Left ventricle myocardium inferior (tissue), 1 donor: ENCODE measurements at regions not wholly inside any gene's neighbourhood (a gene's known extent, or its start where the extent isn't known, plus 50 kb on each side); places are given as distances from the start of the nearest gene placed in this dataset.
A peak's percentile ranks its signal among the peaks of the same experiment; 100 is the strongest.

Source experiments
- DNase-seq: peaks from one replicate; pipeline ENCODE4 v3.0.0-alpha.2; 2020
- H3K27ac ChIP-seq: fragments of 200-600 bp; replicated peaks from 2 replicates; pipeline ENCODE4 v1.8.0; 2021
- H3K27me3 ChIP-seq: fragments of 200-600 bp; 2 replicates; pipeline ENCODE4 v1.8.0; 2021; ENCODE audit warnings: low read depth
- H3K36me3 ChIP-seq: fragments of 200-600 bp; 2 replicates; pipeline ENCODE4 v1.8.0; 2021
- H3K4me1 ChIP-seq: fragments of 200-600 bp; 2 replicates; pipeline ENCODE4 v1.8.0; 2021
- H3K4me3 ChIP-seq: fragments of 200-600 bp; 2 replicates; pipeline ENCODE4 v1.8.0; 2021; ENCODE audit warnings: mild to moderate bottlenecking, moderate library complexity
- H3K9me3 ChIP-seq: fragments of 200-600 bp; replicated peaks from 2 replicates; pipeline ENCODE4 v1.8.0; 2021
- intact Hi-C: fragments of 100-400 bp; cut with micrococcal nuclease; formaldehyde crosslinking; loops from one replicate; pipeline ENCODE4 v1.11.0; 2022
- TF ChIP-seq, protein P1 (sequence below): fragments of 200-600 bp; IDR thresholded peaks from 2 replicates; pipeline ENCODE4 v1.8.0; 2021; ENCODE audit warnings: antibody characterized with exemption, mild to moderate bottlenecking, borderline replicate concordance
- donor health status: DM: no; HTN: yes; CAD: no; lungs with severe emphysema.

DNA sequence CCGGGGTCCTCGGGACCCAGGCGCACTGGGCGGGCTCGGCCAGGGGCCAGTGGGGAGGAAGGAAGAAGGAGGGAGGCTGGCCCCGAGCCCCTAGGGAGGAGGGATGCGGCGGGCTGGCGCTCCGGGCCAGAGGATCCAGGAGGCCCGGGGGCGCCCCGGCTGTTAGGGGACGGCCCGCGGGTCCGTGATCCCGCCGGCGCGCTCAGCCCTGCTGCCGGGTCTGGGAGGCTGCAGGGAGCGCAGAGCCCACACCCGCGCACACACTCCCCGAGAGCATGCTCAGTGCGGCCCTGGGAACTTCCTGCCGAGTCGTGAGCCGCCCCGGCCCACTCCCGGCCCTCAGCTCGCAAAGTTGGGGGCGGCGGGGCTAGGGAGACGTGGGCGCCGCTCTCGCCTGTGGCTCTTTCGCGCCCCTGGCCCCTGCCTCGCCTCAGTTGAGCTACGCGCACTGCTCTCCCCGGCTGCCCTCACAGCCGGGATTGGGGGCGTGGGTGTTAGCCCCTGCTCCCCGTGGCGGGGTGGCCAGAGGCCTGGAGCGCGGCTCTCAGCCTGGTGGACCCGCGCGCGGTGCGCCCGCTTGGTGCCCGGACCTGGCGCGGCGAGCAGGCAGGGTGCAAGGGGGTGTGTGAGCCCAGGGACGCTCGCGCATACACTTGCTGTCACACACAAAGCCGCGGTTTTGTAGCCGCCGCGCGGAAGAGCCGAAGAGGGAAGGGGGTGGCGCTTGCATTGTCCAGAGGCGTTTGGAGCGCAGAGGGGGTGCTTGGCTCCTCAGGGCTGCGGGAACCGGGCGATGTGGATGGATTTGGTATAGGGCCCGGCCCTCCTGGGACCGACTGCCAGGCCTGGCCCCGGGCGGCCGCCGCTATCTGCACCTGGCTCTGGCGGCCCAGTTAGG lies 132.9 kb upstream of the MGAT5 start:
- peak; percentile 70 for DNase-seq
- no peaks in the 10 kb centered on the region for H3K36me3 ChIP-seq
- peak overlapping the region; percentile 96 for H3K27ac ChIP-seq
- no peaks in the 10 kb centered on the region for H3K9me3 ChIP-seq
- peak overlapping the region; percentile 99 for H3K4me3 ChIP-seq
- H3K4me1 ChIP-seq: peaks cover 80% of the 10 kb centered on the region
- intact Hi-C loops: no loop called here
- TF ChIP-seq, protein P1, sequence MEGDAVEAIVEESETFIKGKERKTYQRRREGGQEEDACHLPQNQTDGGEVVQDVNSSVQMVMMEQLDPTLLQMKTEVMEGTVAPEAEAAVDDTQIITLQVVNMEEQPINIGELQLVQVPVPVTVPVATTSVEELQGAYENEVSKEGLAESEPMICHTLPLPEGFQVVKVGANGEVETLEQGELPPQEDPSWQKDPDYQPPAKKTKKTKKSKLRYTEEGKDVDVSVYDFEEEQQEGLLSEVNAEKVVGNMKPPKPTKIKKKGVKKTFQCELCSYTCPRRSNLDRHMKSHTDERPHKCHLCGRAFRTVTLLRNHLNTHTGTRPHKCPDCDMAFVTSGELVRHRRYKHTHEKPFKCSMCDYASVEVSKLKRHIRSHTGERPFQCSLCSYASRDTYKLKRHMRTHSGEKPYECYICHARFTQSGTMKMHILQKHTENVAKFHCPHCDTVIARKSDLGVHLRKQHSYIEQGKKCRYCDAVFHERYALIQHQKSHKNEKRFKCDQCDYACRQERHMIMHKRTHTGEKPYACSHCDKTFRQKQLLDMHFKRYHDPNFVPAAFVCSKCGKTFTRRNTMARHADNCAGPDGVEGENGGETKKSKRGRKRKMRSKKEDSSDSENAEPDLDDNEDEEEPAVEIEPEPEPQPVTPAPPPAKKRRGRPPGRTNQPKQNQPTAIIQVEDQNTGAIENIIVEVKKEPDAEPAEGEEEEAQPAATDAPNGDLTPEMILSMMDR: no peak
- no peaks in the 10 kb centered on the region for H3K27me3 ChIP-seq

GRCh38 chr2:134122610-134123009 lies 131.3 kb upstream of the MGAT5 start:
- no peak for DNase-seq
- TF ChIP-seq, protein P1: peak; percentile 16
- Histone ChIP-seq H3K9me3 (no peaks in the 10 kb centered on the region), H3K4me3 (peak overlapping the region; percentile 99), H3K27ac (peak overlapping the region; percentile 96), H3K4me1 (peaks cover 96% of the 10 kb centered on the region), H3K27me3 (no peaks in the 10 kb centered on the region), H3K36me3 (no peaks in the 10 kb centered on the region)
- intact Hi-C loops: no loop called here

- Histone ChIP-seq H3K27ac (peak overlapping the region; percentile 34), H3K36me3 (no peaks in the 10 kb centered on the region), H3K27me3 (no peaks in the 10 kb centered on the region), H3K4me3 (peak overlapping the region; percentile 99), H3K9me3 (no peaks in the 10 kb centered on the region), H3K4me1 (peaks cover 96% of the 10 kb centered on the region)
- DNase-seq: no peak
- TF ChIP-seq, protein P1: no peak
- intact Hi-C loops: no loop called here
Observed at GRCh38 chr2:134123332-134123731, 130.5 kb upstream of the MGAT5 start.

DNA sequence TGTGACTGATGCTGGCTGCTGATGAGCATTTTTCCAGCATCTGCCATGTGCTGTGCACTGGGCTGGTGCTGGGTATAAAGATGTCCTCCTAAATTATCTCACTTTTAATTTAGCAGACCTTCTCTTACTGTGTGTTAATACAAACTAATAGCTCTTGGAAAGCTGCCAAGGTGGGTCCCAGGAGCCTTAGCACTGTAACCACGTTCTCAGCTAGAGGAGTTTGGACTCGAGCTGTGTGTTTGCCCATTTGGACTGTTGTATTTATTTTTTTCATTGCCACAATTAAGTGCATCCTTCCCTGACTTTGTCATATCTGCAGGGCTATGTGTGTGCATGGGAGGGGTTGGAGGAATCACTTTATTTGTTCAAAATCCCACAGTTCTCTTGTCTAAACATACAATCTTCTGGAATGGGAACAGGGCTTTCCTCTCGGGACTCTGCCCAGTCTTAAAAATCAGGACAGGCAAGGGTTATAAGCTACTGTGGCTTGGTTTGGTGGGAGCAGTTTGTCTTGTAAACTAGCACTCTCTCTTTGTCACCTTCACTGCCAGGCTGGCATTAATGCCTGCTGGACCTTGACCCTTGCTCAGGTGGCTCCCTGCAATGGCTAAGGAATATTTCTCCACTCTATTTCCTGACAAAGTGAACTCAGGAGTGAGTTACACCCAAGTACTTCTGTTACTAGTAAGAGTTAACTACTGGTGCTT lies 129.7 kb upstream of the MGAT5 start:
- H3K4me3 ChIP-seq: no peak overlapping the region
- H3K4me1 ChIP-seq: peaks cover 96% of the 10 kb centered on the region
- no peaks in the 10 kb centered on the region for H3K36me3 ChIP-seq
- intact Hi-C loops: no loop called here
- H3K9me3 ChIP-seq: no peaks in the 10 kb centered on the region
- H3K27me3 ChIP-seq: no peaks in the 10 kb centered on the region
- peak overlapping the region; percentile 34 for H3K27ac ChIP-seq
- DNase-seq: no peak
- TF ChIP-seq, protein P1: no peak

DNA sequence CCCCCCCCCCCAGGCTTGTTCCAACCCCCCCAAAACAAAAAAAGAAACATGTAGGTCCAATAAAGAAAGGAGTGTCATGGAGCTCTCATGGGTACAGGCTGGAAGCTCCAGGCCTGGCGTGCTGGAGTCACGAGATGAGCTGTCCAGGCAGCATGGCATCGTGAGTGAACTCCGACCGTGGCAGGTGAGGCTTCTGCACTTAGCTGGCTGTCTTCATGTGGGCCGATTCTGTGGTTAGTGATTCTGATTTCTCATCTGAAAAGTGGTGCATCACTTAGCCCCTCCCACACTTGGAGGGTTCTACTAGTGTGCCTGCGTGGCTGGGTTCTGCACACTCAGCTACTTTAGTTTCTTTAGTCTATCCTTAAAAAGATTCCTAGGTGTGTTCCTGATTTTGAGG lies 126.4 kb upstream of the MGAT5 start:
- no peak overlapping the region for H3K4me3 ChIP-seq
- intact Hi-C loops: no loop called here
- H3K36me3 ChIP-seq: no peaks in the 10 kb centered on the region
- TF ChIP-seq, protein P1: no peak
- DNase-seq: no peak
- peak overlapping the region; percentile 25 for H3K27ac ChIP-seq
- H3K4me1 ChIP-seq: peaks cover 86% of the 10 kb centered on the region
- no peaks in the 10 kb centered on the region for H3K9me3 ChIP-seq
- H3K27me3 ChIP-seq: no peaks in the 10 kb centered on the region
